ENCODE measurements at regions not wholly inside any gene's neighbourhood (a gene's known extent, or its start where the extent isn't known, plus 50 kb on each side); places are given as distances from the start of the nearest gene placed in this dataset.

DNA sequence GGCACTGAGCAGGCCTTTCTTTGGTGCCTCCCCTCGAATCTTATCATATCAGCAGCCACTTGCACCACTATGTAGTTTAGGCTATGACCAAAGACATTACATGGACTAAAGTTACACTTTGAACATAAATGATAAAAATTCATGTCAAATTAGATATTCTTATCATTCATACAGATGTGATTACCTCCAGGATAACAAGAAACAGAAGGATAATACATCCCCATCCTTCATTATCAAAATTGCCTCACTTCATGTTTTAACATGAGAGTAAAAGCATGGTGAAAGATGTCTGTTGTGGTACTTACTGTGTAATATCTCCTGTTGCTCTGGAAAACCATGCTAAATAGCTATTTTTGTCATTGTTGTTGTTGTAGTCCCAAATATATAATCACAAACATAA lies 230.8 kb upstream of the RND3 start:
- Mint-ChIP-seq H3K4me1 (no peaks in the 10 kb centered on the region), H3K9me3 (no peaks in the 10 kb centered on the region), H3K36me3 (no peaks in the 10 kb centered on the region), H3K27me3 (peaks cover 3% of the 10 kb centered on the region), H3K4me3 (no peak overlapping the region), H3K27ac (no peak overlapping the region)
- no peak for DNase-seq

DNA sequence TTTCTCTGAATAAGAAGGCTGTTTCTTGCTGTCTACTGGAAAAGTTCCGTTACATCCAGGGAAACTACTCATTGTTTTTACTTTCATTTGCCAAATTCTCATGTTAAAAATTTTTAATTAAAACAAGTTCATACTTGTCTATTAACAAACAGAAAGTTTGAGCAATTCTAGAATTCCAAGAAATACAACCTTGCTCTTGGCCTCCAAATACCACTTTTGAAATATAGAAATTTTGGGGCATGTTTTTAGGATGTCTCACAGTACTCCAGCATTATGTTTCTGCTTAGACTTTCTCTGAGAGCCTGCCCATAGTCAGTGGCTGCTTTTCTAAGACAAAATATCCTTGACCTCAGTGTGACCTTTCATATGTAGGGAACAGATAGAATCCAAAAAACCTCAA lies 228.7 kb upstream of the RND3 start:
- no peaks in the 10 kb centered on the region for H3K4me1 Mint-ChIP-seq
- no peaks in the 10 kb centered on the region for H3K9me3 Mint-ChIP-seq
- no peak overlapping the region for H3K27ac Mint-ChIP-seq

DNA sequence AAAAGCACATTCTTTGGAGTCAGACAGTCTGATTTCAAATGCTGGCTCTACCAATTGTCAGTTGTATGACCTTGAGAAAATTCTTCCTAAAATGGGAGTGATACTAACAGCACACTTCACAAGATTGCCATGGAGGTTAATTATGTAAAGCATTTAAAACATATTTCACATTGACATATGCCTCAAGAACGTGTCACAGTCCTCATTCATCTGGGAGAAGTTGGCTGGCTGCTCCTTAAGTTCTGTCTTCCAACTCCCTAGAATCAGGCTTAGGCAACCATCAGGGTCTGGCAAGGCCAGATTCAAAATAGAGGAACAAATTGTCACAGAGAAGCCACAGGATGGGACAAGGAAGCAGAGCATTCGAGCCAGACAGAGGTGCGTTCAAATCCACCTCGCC lies 228.0 kb upstream of the RND3 start:
- H3K4me3 Mint-ChIP-seq = no peak overlapping the region
- H3K27me3 Mint-ChIP-seq = peaks cover 3% of the 10 kb centered on the region
- no peak for DNase-seq
- no peak overlapping the region for H3K27ac Mint-ChIP-seq
- no peaks in the 10 kb centered on the region for H3K9me3 Mint-ChIP-seq
- no peaks in the 10 kb centered on the region for H3K36me3 Mint-ChIP-seq
- no peaks in the 10 kb centered on the region for H3K4me1 Mint-ChIP-seq

More for the DNA sequence above, 228.7 kb upstream of the RND3 start:
- no peak for DNase-seq
- H3K4me3 Mint-ChIP-seq = no peak overlapping the region
- H3K27me3 Mint-ChIP-seq = peaks cover 3% of the 10 kb centered on the region
- no peaks in the 10 kb centered on the region for H3K36me3 Mint-ChIP-seq

DNA sequence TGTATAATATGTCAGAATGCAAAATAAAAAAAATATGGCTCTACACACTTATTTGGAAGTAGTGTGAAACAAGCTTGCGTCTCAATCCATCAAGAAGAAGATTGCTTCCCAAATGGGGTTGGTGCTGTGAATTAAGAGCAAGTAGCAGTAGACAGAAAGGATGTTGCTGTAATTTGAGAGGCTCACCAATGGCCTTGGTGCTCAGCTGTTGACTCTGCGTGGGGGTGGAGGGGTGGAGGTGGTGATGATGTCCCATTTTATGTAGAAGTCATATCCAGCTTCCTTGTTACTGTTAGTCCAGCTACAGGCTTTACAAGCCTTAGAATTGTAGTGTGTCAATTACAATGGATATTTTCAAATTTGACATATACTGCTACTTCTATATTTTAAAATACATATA lies 223.4 kb upstream of the RND3 start:
- Mint-ChIP-seq H3K36me3 (no peaks in the 10 kb centered on the region), H3K4me3 (no peak overlapping the region), H3K27me3 (no peaks in the 10 kb centered on the region), H3K27ac (no peak overlapping the region), H3K9me3 (no peaks in the 10 kb centered on the region), H3K4me1 (no peaks in the 10 kb centered on the region)
- DNase-seq = no peak

DNA sequence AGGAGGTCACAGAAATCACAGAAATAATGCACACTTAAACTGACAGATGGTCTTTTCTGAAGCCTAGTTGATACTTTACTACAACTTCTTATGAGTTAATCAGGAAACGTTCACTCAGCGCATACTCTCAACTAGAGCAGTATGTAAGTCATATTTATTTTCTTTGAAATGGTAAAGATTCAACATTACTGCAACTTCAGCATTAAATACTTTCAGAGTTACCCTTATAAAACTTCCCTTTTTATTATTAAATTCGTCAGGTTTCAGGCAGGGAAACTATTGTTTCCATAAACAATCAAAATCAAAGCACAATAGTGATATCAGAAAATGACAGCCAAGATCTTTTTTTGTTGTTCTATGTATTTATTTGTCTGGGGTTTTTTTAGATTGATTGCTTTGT lies 222.6 kb upstream of the RND3 start:
- Mint-ChIP-seq H3K27me3 (no peaks in the 10 kb centered on the region), H3K27ac (no peak overlapping the region), H3K9me3 (no peaks in the 10 kb centered on the region), H3K4me1 (no peaks in the 10 kb centered on the region), H3K4me3 (no peak overlapping the region), H3K36me3 (no peaks in the 10 kb centered on the region)
- DNase-seq = no peak

DNA sequence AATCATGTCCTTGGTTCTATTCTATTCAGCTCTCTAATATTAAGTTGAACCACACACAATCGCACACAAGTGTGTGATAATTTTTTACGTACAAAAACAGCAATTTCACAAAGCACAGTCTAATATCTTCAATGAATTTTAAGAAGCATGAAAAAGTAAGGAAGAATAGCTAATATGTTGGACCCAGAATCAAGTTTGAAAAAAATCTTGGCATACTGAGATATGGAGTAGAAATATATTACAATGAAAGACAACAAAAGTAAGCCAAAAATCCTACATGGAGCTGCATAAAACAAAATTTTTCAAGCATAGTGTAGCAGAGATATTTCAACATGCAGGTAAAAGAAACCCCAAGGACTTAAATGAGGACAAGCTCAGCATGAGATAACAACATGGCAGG lies 219.1 kb upstream of the RND3 start:
- no peak for DNase-seq
- H3K9me3 Mint-ChIP-seq = no peaks in the 10 kb centered on the region
- H3K36me3 Mint-ChIP-seq = no peaks in the 10 kb centered on the region
- no peak overlapping the region for H3K27ac Mint-ChIP-seq
- H3K4me3 Mint-ChIP-seq = no peak overlapping the region
- H3K27me3 Mint-ChIP-seq = no peaks in the 10 kb centered on the region
- H3K4me1 Mint-ChIP-seq = no peaks in the 10 kb centered on the region

DNA sequence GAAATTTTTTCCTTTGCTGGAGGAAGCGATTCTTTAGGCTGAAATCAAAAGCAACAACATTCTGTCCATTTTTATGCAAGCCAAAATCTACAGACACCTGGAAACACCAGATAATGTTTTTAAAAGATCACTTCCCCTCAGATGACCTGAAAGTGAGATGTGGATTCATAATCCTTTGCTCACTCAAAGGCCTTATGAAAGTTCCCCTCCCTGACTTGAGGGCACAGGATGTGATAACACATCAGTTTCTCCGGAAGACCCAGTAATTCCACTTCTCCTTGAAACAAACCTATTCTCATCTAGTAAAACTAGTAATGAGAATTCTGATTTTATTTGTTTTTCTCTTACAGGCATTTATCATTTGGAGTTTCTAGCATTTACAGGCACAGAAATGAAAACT lies 218.3 kb upstream of the RND3 start:
- no peak for DNase-seq
- Mint-ChIP-seq H3K27ac (no peak overlapping the region), H3K4me3 (no peak overlapping the region), H3K27me3 (no peaks in the 10 kb centered on the region), H3K36me3 (no peaks in the 10 kb centered on the region), H3K4me1 (no peaks in the 10 kb centered on the region), H3K9me3 (no peaks in the 10 kb centered on the region)

DNA sequence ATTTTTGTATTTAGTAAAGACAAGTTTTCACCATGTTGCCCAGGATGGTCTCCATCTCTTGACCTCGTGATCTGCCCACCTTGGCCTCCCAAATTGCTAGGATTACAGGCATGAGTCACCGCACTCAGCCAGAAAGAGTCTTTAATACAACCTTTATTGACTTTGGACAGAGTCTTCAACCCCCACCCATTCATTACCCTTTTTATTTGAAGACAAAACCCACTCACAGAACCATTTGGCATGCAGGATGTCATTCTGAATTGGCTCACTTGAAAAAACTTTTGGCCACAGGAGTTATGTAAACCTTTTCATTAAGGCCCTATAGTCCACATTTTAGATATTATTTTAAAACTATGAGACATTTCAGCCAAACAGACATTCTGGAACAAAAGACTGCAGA lies 217.9 kb upstream of the RND3 start:
- no peak overlapping the region for H3K4me3 Mint-ChIP-seq
- DNase-seq = no peak
- H3K27ac Mint-ChIP-seq = no peak overlapping the region
- H3K9me3 Mint-ChIP-seq = no peaks in the 10 kb centered on the region
- H3K4me1 Mint-ChIP-seq = no peaks in the 10 kb centered on the region
- no peaks in the 10 kb centered on the region for H3K27me3 Mint-ChIP-seq
- H3K36me3 Mint-ChIP-seq = no peaks in the 10 kb centered on the region

DNA sequence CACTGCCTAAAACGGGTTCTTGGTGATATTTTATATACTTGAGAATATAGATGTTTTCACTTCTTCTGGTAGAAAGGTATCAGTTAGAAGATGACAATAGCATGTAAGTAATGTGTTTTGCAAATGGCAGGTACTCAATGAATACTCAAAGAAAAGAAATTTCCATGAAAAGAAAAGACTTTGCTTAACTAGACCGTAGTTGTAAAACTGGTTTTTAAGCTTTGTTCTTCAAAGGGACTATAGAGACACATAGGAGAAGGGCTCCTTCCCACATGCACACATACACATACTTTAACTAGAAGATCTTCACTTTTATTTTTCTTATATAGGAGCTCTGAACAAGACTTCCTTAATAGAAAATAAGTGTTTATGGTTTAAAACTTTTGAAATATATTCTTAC lies 215.3 kb upstream of the RND3 start:
- no peaks in the 10 kb centered on the region for H3K4me1 Mint-ChIP-seq
- no peaks in the 10 kb centered on the region for H3K36me3 Mint-ChIP-seq
- H3K27ac Mint-ChIP-seq = no peak overlapping the region
- no peaks in the 10 kb centered on the region for H3K9me3 Mint-ChIP-seq
- no peaks in the 10 kb centered on the region for H3K27me3 Mint-ChIP-seq
- H3K4me3 Mint-ChIP-seq = no peak overlapping the region
- DNase-seq = no peak

DNA sequence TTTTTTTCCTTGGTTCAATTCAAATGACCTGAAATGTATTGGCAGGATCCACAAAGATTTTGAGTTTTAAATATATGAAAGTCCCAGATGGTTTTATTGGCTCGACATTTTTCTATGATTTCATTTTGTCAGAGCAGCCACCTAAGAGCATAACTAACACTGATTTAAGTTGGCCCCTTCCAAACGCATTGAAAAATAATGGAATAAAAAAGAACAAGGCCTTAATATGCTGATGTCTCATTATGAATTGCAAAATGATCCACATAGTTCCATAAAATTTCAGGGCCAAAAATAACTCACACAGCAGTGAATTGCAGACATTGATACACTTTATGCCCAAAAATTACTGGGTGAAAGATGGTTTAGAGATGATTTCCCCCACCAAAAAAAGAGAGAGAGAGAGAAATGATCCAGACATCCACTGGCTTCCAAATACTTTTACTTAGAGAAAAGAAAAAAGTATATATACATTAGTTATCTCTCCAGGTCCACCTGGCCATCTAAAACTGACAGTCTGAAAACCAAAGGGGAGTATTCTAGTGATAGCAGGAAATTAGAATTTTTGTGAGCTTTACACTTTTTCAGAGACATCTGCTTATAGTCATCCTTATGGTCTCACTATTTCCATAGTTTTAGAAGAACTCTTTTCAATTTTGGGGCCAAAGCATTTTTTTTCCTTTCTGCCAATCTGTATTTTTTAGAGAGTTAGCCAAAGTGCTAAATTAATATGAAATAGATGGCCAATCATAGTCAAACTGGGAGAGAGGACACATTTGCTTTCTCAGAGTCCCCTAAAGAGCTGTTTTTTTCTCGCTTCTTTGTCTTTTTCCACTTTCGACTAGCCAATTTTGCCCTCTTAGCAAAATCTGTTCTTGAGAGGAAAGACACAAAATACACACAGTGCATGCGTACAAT lies 213.5 kb upstream of the RND3 start:
- Mint-ChIP-seq H3K4me3 (no peak overlapping the region), H3K27ac (no peak overlapping the region), H3K27me3 (no peaks in the 10 kb centered on the region), H3K9me3 (no peaks in the 10 kb centered on the region), H3K4me1 (no peaks in the 10 kb centered on the region), H3K36me3 (no peaks in the 10 kb centered on the region)
- DNase-seq = no peak

DNA sequence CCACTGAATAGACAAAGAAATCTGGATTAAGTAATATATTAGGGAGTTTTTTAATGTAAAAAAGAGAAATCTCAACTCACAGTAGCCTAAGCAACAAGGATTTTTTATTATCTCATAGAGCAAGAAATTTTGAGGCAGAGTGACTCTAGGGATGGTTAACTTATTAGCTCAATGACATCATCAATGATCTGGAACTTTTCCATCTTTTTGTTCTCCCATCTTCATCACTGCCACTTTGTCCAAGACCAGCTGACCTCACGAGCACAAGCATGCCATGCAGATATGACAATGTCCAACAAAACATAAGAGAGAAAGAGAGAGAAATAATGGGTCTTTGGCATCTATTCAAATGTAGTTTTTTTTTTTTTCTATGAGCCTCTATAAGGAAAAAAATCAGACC lies 211.8 kb upstream of the RND3 start:
- H3K27ac Mint-ChIP-seq = no peak overlapping the region
- no peaks in the 10 kb centered on the region for H3K4me1 Mint-ChIP-seq
- no peak overlapping the region for H3K4me3 Mint-ChIP-seq
- no peaks in the 10 kb centered on the region for H3K36me3 Mint-ChIP-seq
- no peak for DNase-seq
- no peaks in the 10 kb centered on the region for H3K9me3 Mint-ChIP-seq
- H3K27me3 Mint-ChIP-seq = no peaks in the 10 kb centered on the region

DNA sequence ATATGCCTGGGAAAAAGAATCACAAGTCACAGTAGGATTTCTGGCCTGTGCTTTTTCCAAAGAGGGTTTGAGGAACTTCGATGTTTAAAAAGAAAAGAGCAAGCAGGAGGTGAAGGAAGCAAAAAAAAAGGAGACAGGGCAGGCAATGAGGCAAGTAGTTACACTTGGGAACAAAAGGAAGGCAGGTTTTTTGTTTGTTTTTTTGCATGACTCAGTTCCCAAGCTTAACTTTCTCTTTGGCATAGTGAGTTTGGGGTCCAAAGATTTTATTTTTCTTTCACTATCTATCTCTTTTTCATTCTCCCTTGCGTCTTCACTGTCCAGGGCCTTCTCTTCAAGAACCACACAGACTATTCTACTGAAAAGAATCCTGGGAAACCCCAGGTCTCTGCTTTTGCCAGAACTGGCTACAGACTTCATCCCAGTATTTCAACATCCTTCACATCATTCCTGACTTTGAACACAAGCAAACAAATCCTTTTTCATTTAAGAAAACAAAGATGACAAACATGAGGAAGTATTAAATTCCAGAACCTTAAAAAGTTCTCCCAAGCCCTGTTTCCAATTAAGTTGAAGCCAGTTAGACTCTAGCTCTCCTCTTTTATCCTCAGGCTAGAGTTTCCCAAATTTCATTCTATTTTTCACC lies 210.7 kb upstream of the RND3 start:
- Mint-ChIP-seq H3K9me3 (no peaks in the 10 kb centered on the region), H3K4me1 (no peaks in the 10 kb centered on the region), H3K27ac (no peak overlapping the region), H3K27me3 (no peaks in the 10 kb centered on the region), H3K36me3 (no peaks in the 10 kb centered on the region), H3K4me3 (no peak overlapping the region)
- no peak for DNase-seq

DNA sequence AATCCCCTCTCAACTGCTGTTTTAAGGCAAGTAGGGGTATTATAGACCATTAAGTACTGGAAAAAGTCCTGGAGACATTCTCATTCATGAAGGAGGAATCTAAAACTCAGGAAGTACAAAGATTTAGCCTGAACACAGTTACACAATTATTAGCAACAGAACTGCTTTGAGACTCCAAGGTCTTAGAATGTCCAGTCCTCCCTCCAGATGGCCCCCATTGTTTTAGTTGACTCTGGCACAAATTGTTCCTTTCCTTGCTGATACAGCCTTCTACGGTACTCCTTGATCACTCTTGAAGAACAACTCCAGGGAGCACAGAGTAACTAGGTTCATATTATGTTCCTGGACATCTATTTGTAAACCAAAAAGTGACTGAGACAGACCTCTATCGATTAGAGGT lies 210.1 kb upstream of the RND3 start:
- no peak for DNase-seq
- Mint-ChIP-seq H3K4me3 (no peak overlapping the region), H3K36me3 (no peaks in the 10 kb centered on the region), H3K27me3 (no peaks in the 10 kb centered on the region), H3K9me3 (no peaks in the 10 kb centered on the region), H3K27ac (no peak overlapping the region), H3K4me1 (no peaks in the 10 kb centered on the region)

DNA sequence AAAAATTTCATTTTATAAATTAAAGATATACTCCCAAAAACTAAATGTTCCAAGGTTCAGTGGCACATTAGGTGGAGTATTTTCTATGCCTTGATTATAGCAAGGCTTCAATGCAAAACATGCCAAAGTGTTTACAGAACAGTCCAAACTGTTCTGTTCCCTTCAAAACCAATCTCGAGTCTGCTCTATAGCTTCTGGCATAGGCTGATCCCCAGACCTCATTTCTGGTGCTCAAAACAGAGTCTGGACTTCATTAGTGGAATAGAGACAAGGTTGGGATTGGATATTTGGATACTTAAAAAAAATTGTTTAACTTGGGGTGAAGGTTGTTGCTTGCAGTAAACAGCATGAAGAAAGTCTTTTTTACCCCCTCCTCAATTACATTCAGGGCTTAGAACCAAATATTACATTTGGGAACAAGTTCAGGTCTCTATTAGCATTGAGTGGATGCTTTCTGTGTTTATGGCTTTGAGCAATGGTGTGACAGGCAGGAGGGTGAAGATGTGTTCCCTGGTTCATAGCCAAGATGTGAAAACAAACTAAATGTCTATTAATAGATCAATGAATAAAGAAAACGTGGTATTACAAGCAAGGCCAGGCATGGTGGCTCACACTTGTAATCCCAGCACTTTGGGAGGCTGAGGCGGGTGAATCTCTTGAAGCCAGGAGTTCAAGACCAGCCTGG lies 208.1 kb upstream of the RND3 start:
- H3K27me3 Mint-ChIP-seq = no peaks in the 10 kb centered on the region
- no peaks in the 10 kb centered on the region for H3K36me3 Mint-ChIP-seq
- no peak for DNase-seq
- no peaks in the 10 kb centered on the region for H3K4me1 Mint-ChIP-seq
- H3K27ac Mint-ChIP-seq = no peak overlapping the region
- H3K9me3 Mint-ChIP-seq = no peaks in the 10 kb centered on the region
- H3K4me3 Mint-ChIP-seq = no peak overlapping the region

DNA sequence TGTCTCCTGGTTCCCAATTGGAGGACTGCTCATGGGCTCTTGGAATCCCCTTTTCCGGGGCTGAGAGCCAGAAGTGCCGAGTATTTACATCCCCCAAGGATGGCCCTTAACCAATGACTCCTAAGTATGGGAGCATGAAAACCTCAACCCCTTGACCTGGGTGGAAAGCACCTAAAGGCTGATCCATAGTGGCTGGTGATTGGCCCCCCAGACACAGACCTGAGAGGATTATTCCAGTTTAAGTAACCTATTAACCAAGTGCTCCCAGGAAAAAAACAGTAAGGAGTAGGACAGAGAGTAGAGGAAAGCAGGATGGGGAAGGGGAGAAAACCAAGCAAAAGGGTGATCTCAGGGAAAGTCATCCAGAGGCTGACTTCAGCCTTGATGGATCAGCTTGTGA lies 206.1 kb upstream of the RND3 start:
- no peaks in the 10 kb centered on the region for H3K27me3 Mint-ChIP-seq
- no peaks in the 10 kb centered on the region for H3K4me1 Mint-ChIP-seq
- no peaks in the 10 kb centered on the region for H3K9me3 Mint-ChIP-seq
- no peak overlapping the region for H3K27ac Mint-ChIP-seq
- no peak overlapping the region for H3K4me3 Mint-ChIP-seq
- DNase-seq = no peak
- H3K36me3 Mint-ChIP-seq = no peaks in the 10 kb centered on the region

Data from activated naive CD8-positive, alpha-beta T cell treated with anti-CD3 and anti-CD28 coated beads for 36 hours (primary cell).